GM12864 (cell line): ENCODE measurements at regions not wholly inside any gene's neighbourhood (a gene's known extent, or its start where the extent isn't known, plus 50 kb on each side); places are given as distances from the start of the nearest gene placed in this dataset.

ENCODE experiments used
- DNase-seq: peaks from one replicate; pipeline ENCODE4 v3.0.0-alpha.2; 2011; ENCODE audit warnings: low read depth
- H3K4me3 ChIP-seq: 2 replicates; pipeline ENCODE4 v1.5.1; 2011; ENCODE audit warnings: mild to moderate bottlenecking, low read depth, low read length, control low read depth
- CTCF ChIP-seq: IDR thresholded peaks from 2 replicates; pipeline ENCODE4 v1.5.1; 2011; ENCODE audit warnings: low read depth, mild to moderate bottlenecking, moderate library complexity, low read length, control low read depth, inconsistent platforms; ENCODE audit errors: missing control alignments

DNA sequence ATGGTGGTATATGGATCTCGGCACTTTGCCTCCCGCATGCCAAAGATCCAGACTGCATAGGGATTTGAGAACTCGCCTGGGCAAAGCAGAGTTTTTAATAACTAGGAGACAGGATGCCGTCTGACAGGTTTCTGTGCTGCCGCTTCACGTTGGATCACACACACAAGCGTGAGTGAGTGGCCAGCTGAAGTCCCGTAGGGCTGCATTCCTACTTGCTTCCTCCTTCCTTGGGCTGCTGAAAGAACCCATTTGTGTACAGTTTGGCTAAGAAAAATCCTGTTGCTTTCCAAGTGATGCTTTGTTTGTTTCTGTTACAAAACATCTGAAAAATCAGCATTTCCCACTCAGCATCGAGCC, 604.3 kb upstream of the CFAP20DC start:
- H3K4me3 ChIP-seq = no peak overlapping the region
- no peak for DNase-seq
- no peak for TF ChIP-seq CTCF

GRCh38 chr3:59653405-59654122, 603.7 kb upstream of the CFAP20DC start:
- H3K4me3 ChIP-seq = no peak overlapping the region
- DNase-seq = no peak
- TF ChIP-seq CTCF = no peak

GRCh38 chr3:59644479-59645402, 594.9 kb upstream of the CFAP20DC start:
- no peak overlapping the region for H3K4me3 ChIP-seq
- no peak for TF ChIP-seq CTCF
- DNase-seq = no peak

GRCh38 chr3:59641169-59641899, 591.5 kb upstream of the CFAP20DC start:
- no peak for DNase-seq
- no peak for TF ChIP-seq CTCF
- H3K4me3 ChIP-seq = no peak overlapping the region

- no peak overlapping the region for H3K4me3 ChIP-seq
- DNase-seq = no peak
- no peak for TF ChIP-seq CTCF
Observed at GRCh38 chr3:59632760-59633573, 583.1 kb upstream of the CFAP20DC start.

GRCh38 chr3:59631482-59631881, 581.7 kb upstream of the CFAP20DC start:
- TF ChIP-seq CTCF = no peak
- H3K4me3 ChIP-seq = no peak overlapping the region
- DNase-seq = no peak
